ENCODE measurements at regions not wholly inside any gene's neighbourhood (a gene's known extent, or its start where the extent isn't known, plus 50 kb on each side); places are given as distances from the start of the nearest gene placed in this dataset.
"Not testable (repeated sequence)": the region's sequence is repeated elsewhere in the genome, so short reads cannot be mapped to it uniquely, and the experiment has no call there.

GRCh38 chr13:42380420-42381164, 108.6 kb downstream of the AKAP11 start:
- TF ChIP-seq CTCF (IDR thresholded peaks at IDR 0.05; ENCODE audit: insufficient read depth, low read depth, low read length), result no peak

GRCh38 chr13:42381165-42381425, 109.1 kb downstream of the AKAP11 start:
- H3K36me3 ChIP-seq (ENCODE audit: control insufficient read depth, insufficient read depth, low read length), result no peaks in the 10 kb centered on the region
- ChIA-PET POLR2A (no interaction called here), CTCF (interaction anchor here (1.5 kb wide), 1 partner anchor 11 kb away, joined by 5 read pairs; no protein-coding TSS in a partner anchor)
- no peak for TF ChIP-seq CTCF (IDR thresholded peaks at IDR 0.05; ENCODE audit: insufficient read depth, low read depth, low read length)
- no peaks in the 10 kb centered on the region for H3K27me3 ChIP-seq (ENCODE audit: control insufficient read depth, insufficient read depth, low read length)
- no peak for DNase-seq (ENCODE audit: low read depth)
- H3K4me3 ChIP-seq (ENCODE audit: low read depth, low read length), result no peak overlapping the region

More at GRCh38 chr13:42380420-42381164, 108.6 kb downstream of the AKAP11 start:
- ChIA-PET CTCF (interaction anchor here (1.5 kb wide), 1 partner anchor 12 kb away, joined by 5 read pairs; no protein-coding TSS in a partner anchor), POLR2A (no interaction called here)
- no peaks in the 10 kb centered on the region for H3K27me3 ChIP-seq (ENCODE audit: control insufficient read depth, insufficient read depth, low read length)
- no peak overlapping the region for H3K4me3 ChIP-seq (ENCODE audit: low read depth, low read length)
- no peak for DNase-seq (ENCODE audit: low read depth)
- no peaks in the 10 kb centered on the region for H3K36me3 ChIP-seq (ENCODE audit: control insufficient read depth, insufficient read depth, low read length)

GRCh38 chr13:42381426-42381825, 109.5 kb downstream of the AKAP11 start:
- DNase-seq (ENCODE audit: low read depth); H3K4me3 ChIP-seq (ENCODE audit: low read depth, low read length); H3K36me3 ChIP-seq (ENCODE audit: control insufficient read depth, insufficient read depth, low read length); POLR2A ChIA-PET; H3K27me3 ChIP-seq (ENCODE audit: control insufficient read depth, insufficient read depth, low read length): not testable (repeated sequence)
- CTCF ChIA-PET, result interaction anchor here (1.5 kb wide), 1 partner anchor 11 kb away, joined by 5 read pairs; no protein-coding TSS in a partner anchor

GRCh38 chr13:42383025-42383424, 111.1 kb downstream of the AKAP11 start:
- Histone ChIP-seq H3K4me3 (ENCODE audit: low read depth, low read length) (no peak overlapping the region), H3K27me3 (ENCODE audit: control insufficient read depth, insufficient read depth, low read length) (no peaks in the 10 kb centered on the region), H3K36me3 (ENCODE audit: control insufficient read depth, insufficient read depth, low read length) (no peaks in the 10 kb centered on the region)
- ChIA-PET POLR2A (no interaction called here), CTCF (no interaction called here)
- DNase-seq (ENCODE audit: low read depth), result no peak
- no peak for TF ChIP-seq CTCF (IDR thresholded peaks at IDR 0.05; ENCODE audit: insufficient read depth, low read depth, low read length)

- ChIA-PET POLR2A (no interaction called here), CTCF (no interaction called here)
- Histone ChIP-seq H3K27me3 (ENCODE audit: control insufficient read depth, insufficient read depth, low read length) (no peaks in the 10 kb centered on the region), H3K36me3 (ENCODE audit: control insufficient read depth, insufficient read depth, low read length) (no peaks in the 10 kb centered on the region), H3K4me3 (ENCODE audit: low read depth, low read length) (no peak overlapping the region)
- TF ChIP-seq CTCF (IDR thresholded peaks at IDR 0.05; ENCODE audit: insufficient read depth, low read depth, low read length), result no peak
- DNase-seq (ENCODE audit: low read depth), result no peak
Measured at GRCh38 chr13:42384265-42384664, 112.3 kb downstream of the AKAP11 start.

- no peak for TF ChIP-seq CTCF (IDR thresholded peaks at IDR 0.05; ENCODE audit: insufficient read depth, low read depth, low read length)
- ChIA-PET CTCF (no interaction called here), POLR2A (no interaction called here)
- DNase-seq (ENCODE audit: low read depth), result no peak
- H3K4me3 ChIP-seq (ENCODE audit: low read depth, low read length), result no peak overlapping the region
- H3K36me3 ChIP-seq (ENCODE audit: control insufficient read depth, insufficient read depth, low read length), result no peaks in the 10 kb centered on the region
- no peaks in the 10 kb centered on the region for H3K27me3 ChIP-seq (ENCODE audit: control insufficient read depth, insufficient read depth, low read length)
Measured at GRCh38 chr13:42388326-42388725, 116.4 kb downstream of the AKAP11 start.
